OCI-LY3 (cell line): ENCODE measurements at regions not wholly inside any gene's neighbourhood (a gene's known extent, or its start where the extent isn't known, plus 50 kb on each side); places are given as distances from the start of the nearest gene placed in this dataset.

Experiments
- H2AFZ ChIP-seq: fragments of 200-600, 300-600 bp; shearing (Covaris generic); 2 replicates; pipeline ENCODE4 v1.6.0; 2014; ENCODE audit warnings: antibody characterized with exemption, low read depth, low read length
- H3K27ac ChIP-seq: fragments of 200-600, 300-600 bp; sonication (generic); 2 replicates; pipeline ENCODE4 v1.5.1; 2014; ENCODE audit warnings: mild to moderate bottlenecking, low read length, moderate library complexity, mixed read lengths
- H3K27me3 ChIP-seq: fragments of 200-600, 300-600 bp; sonication (generic); 2 replicates; pipeline ENCODE4 v1.6.1; 2014; ENCODE audit warnings: low read depth, low read length, mixed read lengths
- H3K36me3 ChIP-seq: fragments of 200-600, 300-600 bp; sonication (generic); replicated peaks from 2 replicates; pipeline ENCODE3; 2014; ENCODE audit warnings: low read depth, low read length, mixed read lengths
- H3K4me1 ChIP-seq: fragments of 300-600, 200-600 bp; sonication (generic); 2 replicates; pipeline ENCODE4 v1.6.1; 2014; ENCODE audit warnings: low read length, mixed read lengths
- H3K4me2 ChIP-seq: fragments of 200-600, 300-600 bp; sonication (generic); 2 replicates; pipeline ENCODE4 v1.6.1; 2014; ENCODE audit warnings: low read length, mixed read lengths
- H3K4me3 ChIP-seq: fragments of 300-600, 200-600 bp; sonication (generic); 2 replicates; pipeline ENCODE4 v1.5.1; 2014; ENCODE audit warnings: antibody characterized with exemption, mild to moderate bottlenecking, low read length, moderate library complexity
- H3K79me2 ChIP-seq: fragments of 300-600, 200-600 bp; shearing (Covaris generic); 2 replicates; pipeline ENCODE4 v1.6.1; 2014; ENCODE audit warnings: mild to moderate bottlenecking, low read length, mixed read lengths
- H3K9ac ChIP-seq: fragments of 300-600, 200-600 bp; shearing (Covaris generic); 2 replicates; pipeline ENCODE4 v1.6.0; 2014; ENCODE audit warnings: mild to moderate bottlenecking, low read length, moderate library complexity
- H3K9me3 ChIP-seq: fragments of 200-600, 300-600 bp; shearing (Covaris generic); 2 replicates; pipeline ENCODE4 v1.6.1; 2014; ENCODE audit warnings: low read length, mixed read lengths; ENCODE audit not compliant: insufficient read depth
- H4K20me1 ChIP-seq: fragments of 200-600, 300-600 bp; sonication (generic); 2 replicates; pipeline ENCODE4 v1.6.1; 2016; ENCODE audit warnings: low read length, mixed read lengths; ENCODE audit not compliant: insufficient read depth
- EZH2phosphoT487 ChIP-seq: fragments of 200-600 bp; shearing (Covaris generic); IDR thresholded peaks from 2 replicates; pipeline ENCODE4 v1.6.1; 2018; ENCODE audit warnings: antibody characterized with exemption, mixed run types, low read depth
- TF ChIP-seq, protein P1 (sequence below): fragments of 200-600, 300-600 bp; sonication (generic); IDR thresholded peaks from 2 replicates; pipeline ENCODE4 v1.5.1; 2014; ENCODE audit warnings: antibody characterized with exemption, low read length, low read depth

DNA sequence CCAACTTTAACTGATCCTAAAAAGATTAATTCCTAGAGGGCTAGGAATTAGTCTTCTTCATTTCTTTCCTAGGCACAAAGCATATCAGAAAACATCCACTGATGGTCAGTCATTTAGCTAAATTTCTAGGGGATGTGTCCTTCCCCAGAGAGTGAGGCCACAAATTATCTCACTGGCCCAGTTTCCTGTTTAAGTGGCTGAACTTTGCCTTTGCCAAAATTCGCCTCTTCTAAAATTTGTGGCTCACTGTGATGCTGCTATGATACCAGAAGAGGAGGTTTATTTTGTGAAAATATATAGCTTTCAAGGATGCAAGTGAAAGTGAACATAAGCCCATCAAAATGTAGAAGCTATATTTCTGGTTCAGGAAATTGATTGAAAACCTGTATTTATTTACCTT lies 98.1 kb upstream of the FER start:
- H4K20me1 ChIP-seq = no peaks in the 10 kb centered on the region
- H3K4me1 ChIP-seq = no peaks in the 10 kb centered on the region
- H3K4me2 ChIP-seq = no peak overlapping the region

GRCh38 chr5:108649106-108649505 lies 98.6 kb upstream of the FER start:
- Histone ChIP-seq H3K27ac (no peak overlapping the region), H3K9ac (no peak overlapping the region), H4K20me1 (no peaks in the 10 kb centered on the region), H3K9me3 (no peaks in the 10 kb centered on the region), H3K27me3 (no peaks in the 10 kb centered on the region), H3K4me2 (no peak overlapping the region), H3K4me1 (no peaks in the 10 kb centered on the region), H3K79me2 (no peaks in the 10 kb centered on the region), H3K36me3 (no peaks in the 10 kb centered on the region), H3K4me3 (no peak overlapping the region), H2AFZ (no peak overlapping the region)
- TF ChIP-seq, protein P1, sequence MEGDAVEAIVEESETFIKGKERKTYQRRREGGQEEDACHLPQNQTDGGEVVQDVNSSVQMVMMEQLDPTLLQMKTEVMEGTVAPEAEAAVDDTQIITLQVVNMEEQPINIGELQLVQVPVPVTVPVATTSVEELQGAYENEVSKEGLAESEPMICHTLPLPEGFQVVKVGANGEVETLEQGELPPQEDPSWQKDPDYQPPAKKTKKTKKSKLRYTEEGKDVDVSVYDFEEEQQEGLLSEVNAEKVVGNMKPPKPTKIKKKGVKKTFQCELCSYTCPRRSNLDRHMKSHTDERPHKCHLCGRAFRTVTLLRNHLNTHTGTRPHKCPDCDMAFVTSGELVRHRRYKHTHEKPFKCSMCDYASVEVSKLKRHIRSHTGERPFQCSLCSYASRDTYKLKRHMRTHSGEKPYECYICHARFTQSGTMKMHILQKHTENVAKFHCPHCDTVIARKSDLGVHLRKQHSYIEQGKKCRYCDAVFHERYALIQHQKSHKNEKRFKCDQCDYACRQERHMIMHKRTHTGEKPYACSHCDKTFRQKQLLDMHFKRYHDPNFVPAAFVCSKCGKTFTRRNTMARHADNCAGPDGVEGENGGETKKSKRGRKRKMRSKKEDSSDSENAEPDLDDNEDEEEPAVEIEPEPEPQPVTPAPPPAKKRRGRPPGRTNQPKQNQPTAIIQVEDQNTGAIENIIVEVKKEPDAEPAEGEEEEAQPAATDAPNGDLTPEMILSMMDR = no peak

More for the DNA sequence above, 98.1 kb upstream of the FER start:
- Histone ChIP-seq H3K36me3 (no peaks in the 10 kb centered on the region), H3K9ac (no peak overlapping the region), H3K27ac (no peak overlapping the region), H3K4me3 (no peak overlapping the region), H2AFZ (no peak overlapping the region), H3K79me2 (no peaks in the 10 kb centered on the region), H3K9me3 (no peaks in the 10 kb centered on the region), H3K27me3 (no peaks in the 10 kb centered on the region)
- TF ChIP-seq, protein P1 = no peak
- no peak for TF ChIP-seq EZH2phosphoT487

GRCh38 chr5:108642170-108642906 lies 105.4 kb upstream of the FER start:
- H3K9me3 ChIP-seq = no peaks in the 10 kb centered on the region
- H4K20me1 ChIP-seq = no peaks in the 10 kb centered on the region
- H3K79me2 ChIP-seq = no peaks in the 10 kb centered on the region
- peak overlapping the region; percentile 90 for H3K4me2 ChIP-seq
- no peaks in the 10 kb centered on the region for H3K27me3 ChIP-seq
- TF ChIP-seq, protein P1 = peak; percentile 74
- no peak for TF ChIP-seq EZH2phosphoT487
- no peak overlapping the region for H3K27ac ChIP-seq
- H3K36me3 ChIP-seq = no peaks in the 10 kb centered on the region
- peaks cover 6% of the 10 kb centered on the region; the same call in 1 of the 2 replicates for H3K4me1 ChIP-seq
- H3K9ac ChIP-seq = peak overlapping the region; percentile 47
- peak overlapping the region; percentile 74 for H3K4me3 ChIP-seq
- H2AFZ ChIP-seq = peak overlapping the region; percentile 93

GRCh38 chr5:108641596-108641995 lies 106.1 kb upstream of the FER start:
- no peaks in the 10 kb centered on the region for H3K36me3 ChIP-seq
- H3K9me3 ChIP-seq = no peaks in the 10 kb centered on the region
- H2AFZ ChIP-seq = peak overlapping the region; percentile 93
- 0 out of 2 replicates have a peak overlapping the region, but pooled peaks have one; percentile 47 for H3K9ac ChIP-seq
- H3K27ac ChIP-seq = no peak overlapping the region
- H3K27me3 ChIP-seq = no peaks in the 10 kb centered on the region
- peaks cover 6% of the 10 kb centered on the region; the same call in 1 of the 2 replicates for H3K4me1 ChIP-seq
- H3K4me3 ChIP-seq = peak overlapping the region; percentile 74
- no peaks in the 10 kb centered on the region for H4K20me1 ChIP-seq
- no peaks in the 10 kb centered on the region for H3K79me2 ChIP-seq
- no peak for TF ChIP-seq EZH2phosphoT487
- TF ChIP-seq, protein P1 = no peak
- peak overlapping the region; percentile 90 for H3K4me2 ChIP-seq
